Stomach (tissue), 8 donors: ENCODE measurements at regions not wholly inside any gene's neighbourhood (a gene's known extent, or its start where the extent isn't known, plus 50 kb on each side); places are given as distances from the start of the nearest gene placed in this dataset.

Experiments
- DNase-seq, 2 donors: peaks; one replicate each; pipeline versions ENCODE4 v3.0.0 to v3.0.0-alpha.2; 2013 to 2019
- H3K27ac ChIP-seq, 5 donors: fragments of 200-600 bp in 4 of 5; sonication (generic) in 4 of 5; one replicate each; pipeline ENCODE4 v1.5.1; 2013 to 2019; ENCODE audit warnings: mild to moderate bottlenecking in 1 of 5, moderate library complexity in 1 of 5
- H3K27me3 ChIP-seq, 3 donors: fragments of 200-600 bp; sonication (generic); one replicate each; pipeline ENCODE4 v1.5.1; 2017 to 2019; ENCODE audit warnings: mixed run types in 1 of 3
- H3K36me3 ChIP-seq, 4 donors: fragments of 200-600 bp; sonication (generic); 1 replicate in 3 of 4; 2 replicates in 1 of 4; pipeline ENCODE4 v1.5.1; 2016 to 2019
- H3K4me1 ChIP-seq, 4 donors: fragments of 200-600 bp; sonication (generic); one replicate each; pipeline ENCODE4 v1.5.1; 2016 to 2019
- H3K4me3 ChIP-seq, 4 donors: fragments of 200-600 bp; sonication (generic) in 3 of 4; one replicate each; pipeline ENCODE4 v1.5.1; 2016 to 2019; ENCODE audit warnings: mild to moderate bottlenecking in 1 of 4
- H3K9me3 ChIP-seq, 4 donors: fragments of 200-600 bp; sonication (generic); one replicate each; pipeline ENCODE4 v1.5.1; 2016 to 2019
- EP300 ChIP-seq: sonication (generic); formaldehyde crosslinking; IDR thresholded peaks from one replicate; pipeline ENCODE4 v1.6.1; 2017; ENCODE audit warnings: antibody characterized with exemption
- POLR2A ChIP-seq, 4 donors: fragments of 450-650 bp; IDR thresholded peaks; one replicate each; pipeline ENCODE4 v1.6.1; 2016; ENCODE audit warnings: antibody characterized with exemption in 4 of 4, control low read depth in 2 of 4, mild to moderate bottlenecking in 1 of 4, moderate library complexity in 1 of 4
- POLR2AphosphoS5 ChIP-seq, 3 donors: sonication (generic); formaldehyde crosslinking; IDR thresholded peaks; one replicate each; pipeline ENCODE4 v1.6.1; 2016; ENCODE audit warnings: antibody characterized with exemption in 3 of 3
- WGBS, 5 donors: extraction: QIAGEN DNeasy Blood & Tissue Kit in 3 of 5; methylation state at CpG; one replicate each; pipeline versions ENCODE4 v1.1.5 to v1.1.7; 2013 to 2018; 5-methylcytosine and 5-hydroxymethylcytosine counted together
- intact Hi-C: fragments of 100-400 bp; cut with DNase I; formaldehyde crosslinking; loops from one replicate; pipeline ENCODE4 v1.15.1; 2023; ENCODE audit warnings: low total_unique reads
- TF ChIP-seq, protein P1 (sequence below), 7 experiments: fragments of 450-650 bp in 4 of 7; fragments of 200-600 bp in 3 of 7; sonication (generic) in 3 of 7; IDR thresholded peaks; one replicate each; pipeline ENCODE4 v1.5.1; 2016 to 2019; ENCODE audit warnings: antibody characterized with exemption in 7 of 7, control low read depth in 2 of 7, mild to moderate bottlenecking in 1 of 7
- donor health status: healthy with polysubstance abuse.
- donor health status: Bipolar disorder and iron deficiency.
- donor health status: healthy.

DNA sequence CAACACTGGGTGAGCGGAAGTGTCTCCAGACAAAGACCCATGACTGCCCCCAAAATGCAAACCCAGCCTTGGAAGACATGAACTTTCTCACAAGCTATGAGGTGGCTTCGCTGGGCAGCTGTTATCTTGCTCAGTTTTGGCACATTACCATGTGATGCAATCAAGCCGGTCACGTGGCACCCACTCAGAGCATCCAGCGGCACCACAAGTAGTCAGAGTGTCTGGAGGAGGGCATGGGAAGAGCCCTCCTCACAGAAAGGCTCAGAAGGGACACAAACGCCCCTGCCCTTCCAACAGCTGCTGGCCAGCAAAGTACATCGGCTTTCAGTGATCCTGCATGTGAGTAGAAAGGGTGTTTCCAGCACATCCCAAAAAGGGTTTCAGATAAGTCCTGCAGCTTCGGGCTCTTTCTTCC is 145.5 kb upstream of the IRF2BP2 start:
- no peak overlapping the region for H3K4me3 ChIP-seq
- no peaks in the 10 kb centered on the region for H3K9me3 ChIP-seq
- DNase-seq = peak; percentile 69 to 74
- TF ChIP-seq EP300 (no peak), POLR2AphosphoS5 (IDR thresholded peaks at IDR 0.05) (peak in 2 of 3 donors; percentile 47 to 80)
- TF ChIP-seq, protein P1, sequence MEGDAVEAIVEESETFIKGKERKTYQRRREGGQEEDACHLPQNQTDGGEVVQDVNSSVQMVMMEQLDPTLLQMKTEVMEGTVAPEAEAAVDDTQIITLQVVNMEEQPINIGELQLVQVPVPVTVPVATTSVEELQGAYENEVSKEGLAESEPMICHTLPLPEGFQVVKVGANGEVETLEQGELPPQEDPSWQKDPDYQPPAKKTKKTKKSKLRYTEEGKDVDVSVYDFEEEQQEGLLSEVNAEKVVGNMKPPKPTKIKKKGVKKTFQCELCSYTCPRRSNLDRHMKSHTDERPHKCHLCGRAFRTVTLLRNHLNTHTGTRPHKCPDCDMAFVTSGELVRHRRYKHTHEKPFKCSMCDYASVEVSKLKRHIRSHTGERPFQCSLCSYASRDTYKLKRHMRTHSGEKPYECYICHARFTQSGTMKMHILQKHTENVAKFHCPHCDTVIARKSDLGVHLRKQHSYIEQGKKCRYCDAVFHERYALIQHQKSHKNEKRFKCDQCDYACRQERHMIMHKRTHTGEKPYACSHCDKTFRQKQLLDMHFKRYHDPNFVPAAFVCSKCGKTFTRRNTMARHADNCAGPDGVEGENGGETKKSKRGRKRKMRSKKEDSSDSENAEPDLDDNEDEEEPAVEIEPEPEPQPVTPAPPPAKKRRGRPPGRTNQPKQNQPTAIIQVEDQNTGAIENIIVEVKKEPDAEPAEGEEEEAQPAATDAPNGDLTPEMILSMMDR (IDR thresholded peaks at IDR 0.05) = no peak
- H3K4me1 ChIP-seq = peaks cover 10 to 37% (median 19%) of the 10 kb centered on the region in 4 donors
- intact Hi-C loops = no loop called here
- H3K27ac ChIP-seq = peak overlapping the region in 2 of 5 donors; percentile 5 to 32
- H3K27me3 ChIP-seq = no peaks in the 10 kb centered on the region
- WGBS, 5 donors = 42 to 56% (median 52%) methylated on average over 8 of the region's 8 CpGs
- H3K36me3 ChIP-seq = no peaks in the 10 kb centered on the region

- Histone ChIP-seq H3K27ac (no peak overlapping the region), H3K4me1 (peaks cover 13 to 31% (median 20%) of the 10 kb centered on the region in 4 donors), H3K27me3 (no peaks in the 10 kb centered on the region), H3K9me3 (no peaks in the 10 kb centered on the region), H3K36me3 (no peaks in the 10 kb centered on the region), H3K4me3 (no peak overlapping the region)
- intact Hi-C loops = no loop called here
- TF ChIP-seq EP300 (no peak), POLR2A (IDR thresholded peaks at IDR 0.05) (no peak), POLR2AphosphoS5 (IDR thresholded peaks at IDR 0.05) (no peak)
- TF ChIP-seq, protein P1 (IDR thresholded peaks at IDR 0.05) = no peak
- 58 to 77% (median 75%) methylated on average over 3 of the region's 3 CpGs for WGBS, 5 donors
- no peak for DNase-seq
Measured at GRCh38 chr1:234753979-234754378, 144.0 kb upstream of the IRF2BP2 start.

- TF ChIP-seq POLR2AphosphoS5 (IDR thresholded peaks at IDR 0.05) (no peak), POLR2A (IDR thresholded peaks at IDR 0.05) (no peak), EP300 (no peak)
- TF ChIP-seq, protein P1 (IDR thresholded peaks at IDR 0.05) = no peak
- Histone ChIP-seq H3K4me1 (peaks cover 13 to 31% (median 20%) of the 10 kb centered on the region in 4 donors), H3K4me3 (no peak overlapping the region), H3K9me3 (no peaks in the 10 kb centered on the region), H3K27ac (peak overlapping the region in 1 of 5 donors; percentile 81), H3K27me3 (no peaks in the 10 kb centered on the region), H3K36me3 (no peaks in the 10 kb centered on the region)
- DNase-seq = no peak
- intact Hi-C loops = no loop called here
- 92 to 98% (median 97%) methylated on average over 8 of the region's 8 CpGs for WGBS, 5 donors
Measured at GRCh38 chr1:234752927-234753326, 142.9 kb upstream of the IRF2BP2 start.

- WGBS, 5 donors = 76 to 87% (median 79%) methylated on average over 7 of the region's 7 CpGs
- no peak overlapping the region for H3K4me3 ChIP-seq
- DNase-seq = no peak
- no peaks in the 10 kb centered on the region for H3K36me3 ChIP-seq
- H3K4me1 ChIP-seq = peaks cover 13 to 35% (median 20%) of the 10 kb centered on the region in 4 donors
- H3K27me3 ChIP-seq = no peaks in the 10 kb centered on the region
- peak overlapping the region; percentile 71 to 81 (median 74) for H3K27ac ChIP-seq
- TF ChIP-seq POLR2AphosphoS5 (IDR thresholded peaks at IDR 0.05) = no peak
- no peak for TF ChIP-seq POLR2A (IDR thresholded peaks at IDR 0.05)
- TF ChIP-seq, protein P1 (IDR thresholded peaks at IDR 0.05) = no peak
- H3K9me3 ChIP-seq = no peaks in the 10 kb centered on the region
- intact Hi-C loops = no loop called here
Measured at GRCh38 chr1:234751678-234752077, 141.7 kb upstream of the IRF2BP2 start.
